G401 (cell line): ENCODE measurements at regions not wholly inside any gene's neighbourhood (a gene's known extent, or its start where the extent isn't known, plus 50 kb on each side); places are given as distances from the start of the nearest gene placed in this dataset.

Experiments used
- DNase-seq: peaks from one replicate; pipeline ENCODE4 v3.0.0-alpha.2; 2015; ENCODE audit warnings: low spot score
- in situ Hi-C: cut with HindIII; loops from 2 replicates; pipeline ENCODE4 v1.10.0; 2016; ENCODE audit warnings: low sequenced_read_pairs, mixed read lengths

DNA sequence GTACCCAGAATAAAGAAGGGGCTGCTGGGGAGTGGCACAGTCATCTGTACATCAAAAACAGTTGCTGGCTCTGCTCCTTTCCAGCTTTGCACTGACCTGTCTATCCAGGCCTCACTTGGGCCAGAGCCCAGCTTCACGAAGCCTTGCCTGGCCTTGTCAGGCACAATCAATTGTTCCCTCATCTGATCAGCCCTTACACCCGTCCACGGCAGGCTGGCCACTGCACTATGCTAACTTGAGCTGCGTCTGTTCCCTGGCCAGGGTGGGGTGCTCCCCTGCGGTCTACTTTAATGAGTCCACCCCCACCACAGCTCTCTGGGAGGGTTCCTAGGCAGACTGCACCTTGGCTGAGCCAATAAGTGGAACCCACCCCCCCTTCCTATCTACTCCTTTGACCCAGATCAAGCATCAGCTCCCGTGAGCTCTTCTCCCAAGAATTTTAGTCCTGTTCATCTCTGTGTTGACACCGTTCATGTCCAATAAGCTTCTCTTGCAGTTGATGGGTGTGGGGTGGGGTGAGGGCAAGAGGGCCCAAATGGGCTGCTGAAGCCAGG, 74.3 kb upstream of the MLN start:
- in situ Hi-C loops: no loop called here
- no peak for DNase-seq

DNA sequence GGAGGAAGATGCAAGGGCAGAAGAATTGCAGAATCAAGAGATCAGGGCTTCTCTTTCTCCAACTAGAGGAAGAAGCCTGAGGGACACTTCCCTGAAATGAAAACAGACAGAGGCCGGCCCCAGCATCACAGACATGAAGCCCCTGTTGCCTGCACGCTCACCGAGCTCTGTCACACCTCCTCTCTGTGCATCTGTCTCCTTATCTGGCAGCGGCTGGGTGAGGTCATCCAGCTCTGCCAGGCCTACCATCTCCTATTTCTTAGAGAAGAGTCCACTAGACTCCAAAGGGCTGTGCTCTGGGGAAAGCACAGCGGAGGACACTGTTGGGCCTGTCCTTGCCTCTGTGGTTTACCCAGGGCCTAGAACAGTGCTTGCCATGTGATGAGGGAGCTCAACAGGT, 71.9 kb upstream of the MLN start:
- no peak for DNase-seq
- in situ Hi-C loops: no loop called here

DNA sequence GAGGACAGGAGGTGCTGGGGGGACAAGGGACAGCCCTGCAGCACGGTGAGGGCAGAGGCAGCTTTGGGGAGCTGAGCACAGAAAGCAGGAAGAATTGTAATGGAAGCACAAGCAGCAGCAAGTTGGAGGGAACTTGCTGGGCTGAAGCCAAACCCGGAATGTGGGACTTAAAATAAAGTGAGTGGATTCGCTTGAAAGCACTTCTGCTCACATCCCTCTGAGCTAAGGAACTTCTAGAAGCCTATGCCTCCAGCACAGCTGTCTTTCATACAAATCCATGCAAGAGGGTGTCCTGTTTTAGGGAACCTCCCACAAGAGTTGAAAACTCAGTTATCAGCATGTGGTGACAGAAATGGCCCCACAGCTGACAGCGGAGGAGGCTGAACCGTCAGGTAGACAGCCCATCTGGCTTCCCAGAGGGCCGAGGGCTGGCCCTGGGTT, 71.4 kb upstream of the MLN start:
- in situ Hi-C loops: no loop called here
- no peak for DNase-seq

DNA sequence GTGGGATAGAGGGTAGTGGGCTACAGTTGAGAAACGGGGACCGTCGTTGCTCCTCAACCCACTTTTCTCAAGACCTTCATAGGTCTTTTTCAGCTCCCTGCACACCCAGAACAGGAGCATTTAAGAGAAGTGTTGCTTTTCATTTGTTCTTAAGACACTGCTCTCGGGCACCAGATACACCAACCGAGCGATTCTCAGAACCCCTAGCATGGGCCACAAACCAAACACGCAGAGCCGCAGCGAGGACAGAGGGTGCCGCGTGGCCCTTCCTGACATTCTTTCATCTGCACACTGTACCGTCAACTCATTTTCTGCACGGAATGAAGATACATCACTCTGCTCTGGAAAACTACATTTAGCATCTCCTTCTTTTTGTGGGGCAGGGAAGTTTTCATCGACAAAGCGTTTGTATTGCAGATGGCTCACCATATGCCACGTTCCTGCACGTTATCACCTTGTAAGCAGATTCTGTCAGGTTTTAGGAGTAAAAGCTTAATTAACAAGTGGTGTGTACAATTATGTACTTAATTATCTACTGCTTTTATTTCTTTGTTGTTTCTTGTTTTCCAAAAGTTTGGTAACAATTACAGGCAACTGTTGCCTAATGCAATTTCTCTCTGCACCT, 70.4 kb upstream of the MLN start:
- no peak for DNase-seq
- in situ Hi-C loops: no loop called here

DNA sequence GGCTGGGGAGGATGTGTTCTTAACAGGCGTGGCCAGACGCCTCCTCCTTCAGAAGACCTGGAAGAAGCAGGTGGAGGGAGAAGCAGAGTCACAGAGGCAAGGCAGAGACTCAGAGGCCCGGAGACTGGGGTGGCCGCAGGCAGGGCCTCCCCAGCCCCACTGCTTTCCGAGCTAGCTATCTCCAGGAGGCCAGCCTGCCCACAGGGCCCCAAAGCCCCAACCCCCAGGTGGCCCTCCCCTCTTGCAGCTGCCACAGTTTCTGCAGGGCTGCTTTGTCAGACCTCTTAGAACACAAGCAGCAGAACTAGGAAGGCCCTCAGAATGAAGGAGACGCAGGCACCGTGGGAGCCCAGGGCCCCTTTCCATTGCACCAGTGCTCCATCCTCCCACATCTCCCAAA, 69.0 kb upstream of the MLN start:
- in situ Hi-C loops: no loop called here
- no peak for DNase-seq

DNA sequence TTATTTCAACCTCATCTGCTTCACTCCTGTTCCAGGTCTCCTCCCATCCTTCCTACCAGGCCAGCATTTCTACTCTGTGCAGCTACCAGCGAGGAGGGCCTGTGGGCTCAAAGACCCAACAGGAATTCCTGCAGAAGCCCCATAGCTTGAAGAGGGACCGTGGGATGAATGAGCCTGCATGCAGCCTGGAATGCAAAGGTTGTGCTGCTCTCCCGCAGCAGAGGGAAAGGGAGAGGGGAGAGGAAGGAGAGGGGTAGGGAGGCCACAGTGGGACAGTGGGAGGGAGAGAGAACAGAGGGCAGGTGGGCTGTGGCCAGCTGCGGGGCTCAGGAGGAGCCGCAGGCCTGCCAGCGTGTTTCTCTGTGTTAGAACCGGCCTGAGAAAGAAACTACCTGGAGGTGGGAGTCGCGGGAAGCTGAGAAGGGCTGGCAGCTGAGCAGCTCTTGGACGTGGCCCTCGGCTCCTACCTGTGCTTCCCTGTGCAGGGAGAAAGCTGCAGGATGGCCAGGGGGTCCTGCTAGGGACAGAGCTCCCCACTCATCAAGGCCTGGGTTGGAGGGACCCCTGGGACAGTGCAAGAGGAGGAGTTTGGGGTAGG, 66.1 kb upstream of the MLN start:
- in situ Hi-C loops: no loop called here
- no peak for DNase-seq

DNA sequence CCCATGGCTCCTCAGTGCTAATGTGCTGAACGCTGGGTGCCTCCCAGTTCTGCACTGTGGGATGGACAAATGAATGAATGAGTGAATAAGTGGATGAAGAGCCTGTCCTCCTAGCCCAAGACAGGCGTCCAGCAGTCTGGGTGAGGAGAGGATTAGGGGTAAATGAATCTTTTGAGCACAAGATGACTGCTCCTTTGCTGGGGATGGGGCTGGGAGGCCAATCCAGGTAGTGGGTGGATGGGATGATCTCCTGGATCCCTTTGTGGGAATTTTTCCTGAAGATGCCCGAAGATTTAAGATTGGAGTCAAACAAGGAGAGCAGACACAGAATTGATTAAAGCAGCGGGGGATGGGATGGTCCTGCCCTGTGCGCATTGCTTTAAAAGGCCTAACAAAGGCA, 65.3 kb upstream of the MLN start:
- in situ Hi-C loops: no loop called here
- DNase-seq: no peak

DNA sequence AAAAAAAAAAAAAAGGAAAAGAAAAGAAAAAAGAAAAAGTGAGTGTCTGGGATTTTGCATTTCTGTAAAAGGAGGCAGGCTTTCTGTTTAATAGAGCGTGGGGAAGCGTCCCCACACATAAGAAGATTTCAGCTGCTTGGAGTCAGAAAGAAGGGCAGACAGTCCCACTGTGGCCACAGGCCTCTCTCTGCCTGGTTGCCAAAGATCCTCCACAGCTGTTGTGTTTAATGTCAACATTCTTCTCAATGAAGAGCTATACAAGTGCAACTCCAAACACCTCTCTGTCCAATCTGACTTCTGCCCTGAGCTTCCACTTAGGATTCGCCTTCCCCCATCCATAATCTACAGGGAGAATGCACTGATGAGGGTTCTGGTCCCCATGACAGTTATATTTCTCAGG, 64.3 kb upstream of the MLN start:
- in situ Hi-C loops: no loop called here
- no peak for DNase-seq

DNA sequence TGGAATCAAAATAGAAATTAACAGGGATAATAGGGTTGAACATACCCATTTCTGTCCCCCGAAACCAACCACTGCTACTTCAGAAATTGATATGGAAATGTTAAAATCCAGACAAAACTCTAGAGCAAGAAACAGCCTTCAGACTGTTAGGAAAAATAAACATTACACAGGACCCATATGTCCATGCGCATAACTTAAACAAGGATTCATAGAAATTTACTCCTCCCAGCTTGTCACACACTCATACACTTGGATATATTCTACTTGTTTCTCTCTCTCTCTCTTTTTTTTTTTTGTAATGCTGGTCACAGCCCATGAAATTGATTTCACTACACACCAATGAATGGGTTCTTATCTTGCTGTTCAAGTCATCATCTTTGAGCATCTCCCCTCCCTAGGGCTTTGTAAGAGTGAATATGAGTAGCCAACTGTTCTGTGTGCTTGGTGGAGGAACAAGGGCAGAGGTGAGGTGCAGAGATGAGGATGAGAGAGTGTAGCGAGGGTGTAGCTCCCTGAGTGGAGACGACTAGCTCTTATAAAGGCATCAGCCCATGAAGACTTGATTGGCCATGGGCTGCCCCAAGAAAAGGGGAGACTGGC, 61.8 kb upstream of the MLN start:
- in situ Hi-C loops: no loop called here
- no peak for DNase-seq

DNA sequence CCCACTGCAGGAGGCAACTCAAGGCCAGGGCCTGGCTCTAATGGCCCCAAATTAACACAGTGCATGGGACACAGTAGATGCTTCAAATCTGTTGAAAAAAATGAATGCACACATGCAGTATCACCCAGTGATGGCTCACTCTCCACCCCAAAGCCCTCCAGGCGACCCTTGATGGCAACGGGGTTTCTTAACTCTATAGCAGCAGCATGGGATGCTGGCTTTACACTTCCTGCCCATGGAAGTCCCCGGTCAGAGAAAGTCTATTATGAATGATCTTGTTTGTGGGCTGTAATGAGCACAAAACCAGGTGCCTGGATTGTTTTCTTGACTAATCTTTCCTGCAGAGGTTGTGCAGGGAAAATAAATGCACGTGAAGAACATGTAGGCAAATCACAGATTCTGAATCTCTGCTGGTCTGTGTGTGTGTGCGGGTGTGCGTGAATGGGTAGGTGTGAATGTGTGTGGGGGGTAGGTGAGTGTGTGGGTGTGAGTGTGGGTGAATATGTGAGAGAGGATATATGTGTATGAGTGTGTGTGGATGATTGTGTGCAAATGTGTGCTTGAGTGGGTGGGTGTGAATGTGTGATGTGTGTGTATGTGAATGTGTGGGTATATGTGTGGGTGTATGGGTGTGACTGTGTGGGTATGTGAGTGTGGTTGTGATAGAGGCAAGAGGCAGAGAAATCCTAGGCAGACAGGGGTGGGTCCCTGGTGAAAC, 60.1 kb upstream of the MLN start:
- in situ Hi-C loops: no loop called here
- DNase-seq: no peak

DNA sequence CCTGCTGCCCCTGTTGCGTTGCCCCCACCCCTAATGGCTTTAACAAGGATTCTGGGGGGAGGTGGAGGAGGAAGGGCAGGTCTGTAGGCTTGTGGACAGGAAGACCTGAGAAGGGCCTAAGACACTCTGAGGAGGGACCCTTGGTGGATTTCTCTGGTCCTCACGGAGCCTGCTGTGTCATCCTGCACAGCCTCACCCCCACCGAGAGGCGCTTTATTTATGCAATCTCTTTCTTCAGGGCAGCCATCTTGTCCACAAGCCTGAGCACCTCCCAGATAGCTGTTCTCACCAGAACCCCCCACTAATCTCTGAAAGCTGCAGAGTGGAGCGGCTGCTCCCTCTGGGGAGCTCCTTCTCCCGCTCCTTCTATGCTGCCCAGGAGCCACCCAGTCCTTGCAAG, 59.3 kb upstream of the MLN start:
- no peak for DNase-seq
- in situ Hi-C loops: no loop called here

DNA sequence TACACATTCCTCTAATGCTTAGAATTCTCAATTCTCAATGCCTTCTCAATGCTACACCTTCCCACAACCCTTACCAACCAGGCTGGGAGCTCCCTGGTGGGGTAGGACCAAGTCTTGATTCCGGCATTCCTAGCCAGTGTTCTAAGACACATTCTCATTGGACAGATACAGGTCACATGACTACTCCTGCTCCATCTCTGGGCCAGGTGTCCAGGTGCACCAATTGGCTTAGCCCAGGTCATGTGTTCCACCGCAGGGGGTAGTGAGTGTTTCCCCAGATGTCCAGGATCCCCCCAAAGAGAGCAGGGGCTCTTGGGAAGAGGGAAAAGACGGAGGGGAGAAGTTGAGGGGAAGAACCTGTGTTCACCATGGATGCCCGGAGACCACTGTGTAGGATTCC, 58.7 kb upstream of the MLN start:
- in situ Hi-C loops: no loop called here
- DNase-seq: no peak

DNA sequence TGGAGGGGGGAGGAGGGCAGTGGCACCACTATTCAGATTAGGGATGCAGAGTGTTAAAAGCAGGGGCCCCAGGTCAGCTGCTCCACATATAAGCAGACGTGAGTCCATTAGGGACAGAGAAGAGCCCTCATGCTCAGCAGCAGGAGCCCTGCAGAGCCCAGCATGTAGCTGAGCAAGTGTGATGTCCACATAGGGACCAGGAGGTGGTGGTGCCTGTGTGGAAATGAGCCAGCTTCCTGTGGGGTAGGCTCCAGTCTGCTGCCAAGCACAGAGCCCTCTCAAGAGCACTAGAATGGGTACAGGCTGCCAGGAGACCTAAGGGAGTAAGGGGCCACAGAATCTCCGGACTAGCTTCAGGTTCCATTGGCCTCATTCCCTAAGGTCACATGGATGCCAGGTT, 57.9 kb upstream of the MLN start:
- no peak for DNase-seq
- in situ Hi-C loops: no loop called here

DNA sequence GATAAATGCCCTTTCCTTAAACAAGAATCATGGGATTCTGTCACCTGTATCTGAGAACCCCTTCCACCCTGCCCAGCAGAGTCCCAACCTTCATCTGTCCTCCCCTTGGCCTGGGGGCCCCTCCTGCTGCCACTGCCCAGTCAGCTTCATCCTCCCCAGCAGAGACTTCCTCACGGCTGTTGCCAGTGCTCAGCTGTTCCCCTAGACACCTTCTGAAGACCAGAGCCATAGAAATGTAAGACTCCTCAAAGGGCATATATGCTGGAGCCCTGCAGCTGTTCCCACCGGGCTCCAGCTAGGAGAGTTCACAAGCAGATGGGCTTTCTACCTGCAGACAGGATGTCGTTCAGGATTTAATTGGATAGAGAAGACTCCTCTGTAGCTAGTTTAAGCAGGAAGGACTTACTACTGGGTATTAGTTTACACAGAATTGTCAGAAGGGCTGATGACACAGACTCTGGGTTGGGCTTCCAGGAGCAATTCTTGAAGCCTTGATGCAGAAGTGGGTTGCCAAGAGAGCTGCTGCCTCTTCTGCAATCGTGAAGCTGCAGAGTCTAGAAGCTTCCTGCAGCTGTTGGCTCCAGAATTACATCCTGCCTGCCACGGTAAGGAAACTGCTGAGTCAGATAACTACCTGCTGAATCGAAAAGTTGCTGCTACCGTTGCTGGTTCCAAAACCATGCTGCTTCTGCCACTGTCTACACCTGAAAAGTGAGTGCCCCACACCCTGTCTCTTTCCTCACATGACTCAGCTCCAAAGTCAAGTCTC, 57.1 kb upstream of the MLN start:
- in situ Hi-C loops: no loop called here

DNA sequence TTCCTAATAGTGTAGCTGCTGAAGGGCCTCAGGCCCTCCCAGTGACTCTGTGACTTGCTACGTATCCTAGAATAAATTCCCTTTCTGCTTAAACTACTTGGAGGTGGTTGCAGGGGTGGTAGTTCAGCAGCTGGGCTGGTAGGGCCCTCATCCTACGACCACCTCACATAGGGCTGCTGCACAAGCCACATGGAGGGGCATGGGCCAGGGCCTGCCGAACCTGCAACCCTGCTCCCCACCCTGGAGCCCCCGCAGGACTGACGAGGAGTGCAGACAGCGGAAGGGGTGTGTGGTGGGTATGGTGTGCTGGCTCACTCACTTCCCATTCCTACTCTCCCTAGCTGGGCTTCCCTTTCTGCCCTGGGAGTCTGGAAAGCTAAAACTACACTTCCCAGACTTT, 56.2 kb upstream of the MLN start:
- in situ Hi-C loops: no loop called here
- DNase-seq: no peak

More for the DNA sequence above, 57.1 kb upstream of the MLN start:
- no peak for DNase-seq

DNA sequence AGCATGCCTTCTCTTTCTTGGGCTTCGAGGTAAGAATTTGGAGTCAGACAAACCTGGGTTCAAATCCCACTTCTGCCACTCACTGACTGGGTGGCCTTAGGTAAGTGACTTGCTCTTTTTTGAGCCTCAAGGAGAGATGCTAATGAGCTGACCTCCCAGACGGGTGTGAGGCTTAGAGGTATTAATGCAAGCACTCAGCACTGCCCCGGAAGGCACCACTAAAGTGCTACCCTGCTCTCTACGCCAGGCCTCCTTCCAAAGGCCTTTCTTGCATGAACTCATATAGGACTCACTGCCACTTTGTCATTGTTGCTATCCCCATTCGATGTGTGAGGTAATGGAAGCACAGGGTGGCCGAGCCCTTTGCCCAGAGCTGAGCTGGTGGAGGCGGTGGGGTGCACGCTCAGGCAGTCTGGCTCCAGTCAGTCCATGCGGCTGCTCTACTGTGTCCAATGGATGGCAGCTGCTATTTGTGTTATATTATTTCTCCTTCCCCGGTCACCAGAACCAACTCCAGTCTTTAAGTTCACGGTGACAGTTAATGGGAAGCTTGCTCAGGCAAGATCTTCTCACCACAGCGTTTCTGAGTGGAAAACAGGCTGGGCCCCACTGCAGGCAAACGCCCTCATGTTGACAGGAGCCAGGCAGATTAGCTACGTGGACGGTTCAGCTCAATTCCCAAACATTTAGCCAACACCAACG, 55.2 kb upstream of the MLN start:
- in situ Hi-C loops: loop anchor here (10.0 kb wide), 1 partner anchor 106 kb away; no protein-coding TSS in a partner anchor

DNA sequence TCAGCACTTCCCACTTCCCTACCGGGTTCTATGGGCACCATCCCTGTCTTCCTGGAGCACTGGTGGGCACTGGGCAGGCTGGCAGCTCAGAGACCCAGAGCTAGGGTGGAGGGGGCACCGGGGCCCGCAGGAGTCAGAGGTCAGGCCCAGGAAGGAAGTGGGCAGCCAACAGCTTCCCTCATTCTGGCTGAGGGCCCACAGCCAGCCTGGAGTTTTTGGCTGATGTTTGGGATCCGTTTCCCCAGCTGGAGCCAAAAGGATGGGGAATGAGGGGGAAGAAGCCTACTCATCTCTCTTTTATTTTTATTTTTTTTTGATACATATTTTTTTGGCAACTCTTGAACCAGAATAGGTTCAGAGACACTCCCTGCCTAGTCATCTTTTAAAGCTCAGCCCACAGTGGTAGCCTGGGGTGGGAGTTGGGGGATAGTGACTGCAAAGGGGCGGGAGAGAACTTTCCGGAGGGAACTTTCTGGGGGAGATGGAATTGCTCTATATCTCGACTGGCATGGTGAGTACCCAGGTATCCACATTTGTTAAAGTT, 54.2 kb upstream of the MLN start:
- in situ Hi-C loops: loop anchor here (10.0 kb wide), 1 partner anchor 107 kb away; no protein-coding TSS in a partner anchor
- DNase-seq: no peak

More for the DNA sequence above, 55.2 kb upstream of the MLN start:
- no peak for DNase-seq
